ENCODE measurements at regions not wholly inside any gene's neighbourhood (a gene's known extent, or its start where the extent isn't known, plus 50 kb on each side); places are given as distances from the start of the nearest gene placed in this dataset.

DNA sequence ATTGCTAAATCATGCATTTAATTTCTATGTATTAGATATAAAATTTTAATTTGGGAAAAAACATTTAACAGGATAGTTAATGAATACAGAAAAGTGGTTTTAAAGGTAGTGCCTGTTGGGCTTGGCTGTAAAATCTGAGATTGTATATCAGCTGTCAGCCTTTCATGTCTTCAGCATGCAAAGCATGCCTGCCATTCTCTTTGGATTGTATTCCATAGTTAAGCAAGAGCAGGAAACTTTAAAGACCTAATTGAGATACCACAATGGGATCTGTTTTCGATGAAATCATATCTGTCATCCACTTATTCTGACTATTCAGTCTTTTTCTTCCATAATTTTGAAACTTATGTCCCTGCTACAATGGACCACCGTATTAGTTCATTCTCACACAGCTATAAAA, 451.0 kb upstream of the DDI1 start:
- Histone ChIP-seq H3K27me3 (no peaks in the 10 kb centered on the region), H3K9me3 (peaks cover 0 to 11% (median 0%) of the 10 kb centered on the region in 11 donors), H3K36me3 (no peaks in the 10 kb centered on the region), H3K4me3 (no peak overlapping the region), H3K27ac (no peak overlapping the region), H3K4me1 (peaks cover 0 to 16% (median 0%) of the 10 kb centered on the region in 9 donors)
- TF ChIP-seq, protein P1, sequence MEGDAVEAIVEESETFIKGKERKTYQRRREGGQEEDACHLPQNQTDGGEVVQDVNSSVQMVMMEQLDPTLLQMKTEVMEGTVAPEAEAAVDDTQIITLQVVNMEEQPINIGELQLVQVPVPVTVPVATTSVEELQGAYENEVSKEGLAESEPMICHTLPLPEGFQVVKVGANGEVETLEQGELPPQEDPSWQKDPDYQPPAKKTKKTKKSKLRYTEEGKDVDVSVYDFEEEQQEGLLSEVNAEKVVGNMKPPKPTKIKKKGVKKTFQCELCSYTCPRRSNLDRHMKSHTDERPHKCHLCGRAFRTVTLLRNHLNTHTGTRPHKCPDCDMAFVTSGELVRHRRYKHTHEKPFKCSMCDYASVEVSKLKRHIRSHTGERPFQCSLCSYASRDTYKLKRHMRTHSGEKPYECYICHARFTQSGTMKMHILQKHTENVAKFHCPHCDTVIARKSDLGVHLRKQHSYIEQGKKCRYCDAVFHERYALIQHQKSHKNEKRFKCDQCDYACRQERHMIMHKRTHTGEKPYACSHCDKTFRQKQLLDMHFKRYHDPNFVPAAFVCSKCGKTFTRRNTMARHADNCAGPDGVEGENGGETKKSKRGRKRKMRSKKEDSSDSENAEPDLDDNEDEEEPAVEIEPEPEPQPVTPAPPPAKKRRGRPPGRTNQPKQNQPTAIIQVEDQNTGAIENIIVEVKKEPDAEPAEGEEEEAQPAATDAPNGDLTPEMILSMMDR (IDR thresholded peaks at IDR 0.05), result no peak
- intact Hi-C loops (cut with DNase I), result no loop called here
- no peak for ATAC-seq
- WGBS, 2 donors, result 73 to 75% methylated on average over 2 of the region's 2 CpGs
- no peak for DNase-seq

DNA sequence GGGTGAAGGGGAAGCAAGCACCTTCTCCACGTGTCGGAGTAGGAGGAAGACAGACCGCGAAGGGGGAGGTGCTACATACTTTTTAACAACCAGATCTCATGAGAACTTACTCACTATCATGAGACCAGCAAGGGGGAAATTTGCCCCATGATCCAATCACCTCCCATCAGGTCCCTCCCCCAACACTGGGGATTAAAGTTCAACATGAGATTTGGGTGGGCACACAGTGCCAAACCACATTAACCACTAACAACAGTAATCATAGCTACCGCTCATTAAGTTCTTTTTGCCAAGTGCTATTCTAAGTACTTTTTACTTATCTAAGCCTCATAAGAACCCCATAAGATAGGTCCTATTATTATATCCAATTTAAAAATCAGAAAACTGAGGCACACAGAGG, 450.5 kb upstream of the DDI1 start:
- ATAC-seq (no peak), DNase-seq (no peak)
- Histone ChIP-seq H3K36me3 (no peaks in the 10 kb centered on the region), H3K4me1 (peaks cover 0 to 16% (median 0%) of the 10 kb centered on the region in 9 donors), H3K27me3 (no peaks in the 10 kb centered on the region), H3K9me3 (peaks cover 0 to 11% (median 0%) of the 10 kb centered on the region in 11 donors), H3K4me3 (no peak overlapping the region), H3K27ac (no peak overlapping the region)
- WGBS, 2 donors, result 75 to 76% methylated on average over 5 of the region's 5 CpGs
- TF ChIP-seq, protein P1 (IDR thresholded peaks at IDR 0.05), result no peak
- intact Hi-C loops (cut with DNase I), result no loop called here

DNA sequence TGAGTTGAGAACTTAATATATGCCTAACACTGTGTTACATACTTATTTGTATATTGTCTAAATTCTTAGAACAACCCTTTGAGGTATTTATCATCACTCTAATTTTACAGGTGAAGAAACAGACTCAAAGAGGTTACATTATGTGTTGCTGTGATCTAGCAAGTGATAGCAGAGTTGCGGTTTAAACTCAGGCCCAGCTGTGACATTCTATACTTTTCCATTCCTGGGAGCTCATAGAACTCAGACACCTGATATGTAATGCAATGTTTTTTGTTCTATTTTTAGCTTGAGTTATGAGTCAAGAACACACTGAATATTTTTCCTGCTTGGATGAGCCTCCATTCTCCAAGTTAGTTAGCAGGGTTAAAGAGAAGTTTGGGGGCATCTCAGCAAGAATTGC, 449.7 kb upstream of the DDI1 start:
- WGBS, 2 donors, result 53 to 58% methylated on average over 1 of the region's 1 CpG
- intact Hi-C loops (cut with DNase I), result no loop called here
- Histone ChIP-seq H3K9me3 (peaks cover 0 to 11% (median 0%) of the 10 kb centered on the region in 11 donors), H3K36me3 (no peaks in the 10 kb centered on the region), H3K27me3 (no peaks in the 10 kb centered on the region), H3K4me1 (peaks cover 0 to 16% (median 0%) of the 10 kb centered on the region in 9 donors), H3K27ac (no peak overlapping the region), H3K4me3 (no peak overlapping the region)
- TF ChIP-seq, protein P1 (IDR thresholded peaks at IDR 0.05), result no peak
- ATAC-seq (peak in 1 of 8 donors; percentile 44), DNase-seq (no peak)

DNA sequence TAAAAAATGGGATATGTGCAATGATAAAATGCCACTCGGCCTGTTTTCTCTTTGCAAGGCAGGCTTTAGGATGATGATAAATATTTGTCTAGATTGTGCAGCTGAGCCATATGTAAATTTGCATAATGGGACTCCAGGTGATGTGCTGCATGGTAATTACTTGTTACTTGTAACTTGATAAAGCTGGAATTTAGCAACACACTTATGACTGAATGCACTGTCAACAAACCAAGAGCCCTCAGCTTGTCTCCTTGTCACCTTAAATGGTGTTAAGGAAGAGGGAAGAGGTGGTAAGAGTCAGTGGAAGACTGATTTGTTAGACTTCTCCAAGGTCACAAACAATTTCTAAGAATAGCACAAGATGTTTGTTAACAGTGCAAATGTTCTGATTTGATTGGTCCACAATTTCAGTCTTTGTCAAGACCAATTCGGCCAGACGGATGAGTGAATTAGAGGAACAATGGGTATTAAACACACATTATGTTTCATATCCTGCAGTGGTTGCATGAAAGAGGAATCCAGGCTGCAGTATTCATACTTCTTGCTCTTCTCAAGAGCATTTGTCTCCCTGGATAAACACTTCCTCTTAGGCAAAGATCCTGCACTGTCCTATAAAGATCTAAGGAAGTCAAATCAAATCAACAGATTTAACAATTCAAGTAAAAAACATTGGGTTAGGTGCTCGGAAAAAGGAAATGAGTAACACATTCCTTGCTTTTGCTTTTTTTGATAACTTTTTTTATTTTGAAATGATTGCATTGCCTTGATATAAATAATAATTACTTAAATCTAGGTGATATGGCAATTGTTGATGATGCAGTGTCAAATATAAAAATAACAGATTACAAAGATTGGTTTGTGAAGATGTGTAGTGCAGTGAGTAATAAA, 448.3 kb upstream of the DDI1 start:
- peaks cover 0 to 16% (median 0%) of the 10 kb centered on the region in 9 donors for H3K4me1 ChIP-seq
- peak overlapping the region in 1 of 10 donors; percentile 36 for H3K27ac ChIP-seq
- no peak overlapping the region for H3K4me3 ChIP-seq
- TF ChIP-seq, protein P1 (IDR thresholded peaks at IDR 0.05), result no peak
- H3K9me3 ChIP-seq, result peaks cover 0 to 11% (median 0%) of the 10 kb centered on the region in 11 donors
- no peak for DNase-seq
- intact Hi-C loops (cut with DNase I), result no loop called here
- H3K27me3 ChIP-seq, result no peaks in the 10 kb centered on the region
- 61 to 63% methylated on average over 4 of the region's 4 CpGs for WGBS, 2 donors
- peak in 2 of 8 donors; percentile 11 to 13 for ATAC-seq
- H3K36me3 ChIP-seq, result no peaks in the 10 kb centered on the region
